Lower leg skin (tissue), 4 donors: ENCODE measurements at regions not wholly inside any gene's neighbourhood (a gene's known extent, or its start where the extent isn't known, plus 50 kb on each side); places are given as distances from the start of the nearest gene placed in this dataset.

Experiments used
- DNase-seq, 2 donors: peaks; one replicate each; pipeline ENCODE4 v3.0.0-alpha.2; 2019; ENCODE audit warnings: low spot score in 2 of 2
- H3K4me3 ChIP-seq: fragments of 200-600 bp; sonication (generic); 2 replicates; pipeline ENCODE4 v1.5.1; 2017; ENCODE audit warnings: mild to moderate bottlenecking, low read depth; ENCODE audit not compliant: poor library complexity, severe bottlenecking
- POLR2A ChIP-seq, 2 donors: fragments of 450-650 bp; IDR thresholded peaks; one replicate each; pipeline ENCODE4 v1.6.1; 2016 to 2017; ENCODE audit warnings: antibody characterized with exemption in 2 of 2, mild to moderate bottlenecking in 1 of 2, moderate library complexity in 1 of 2
- WGBS, 2 donors: methylation state at CpG; one replicate each; pipeline ENCODE4 v1.1.5; 2018; 5-methylcytosine and 5-hydroxymethylcytosine counted together
- intact Hi-C: fragments of 100-400 bp; cut with DNase I; formaldehyde crosslinking; loops from one replicate; pipeline ENCODE4 v1.15.0; 2023; ENCODE audit warnings: low total_unique reads
- TF ChIP-seq, protein P1 (sequence below), 3 donors: fragments of 450-650 bp; IDR thresholded peaks; one replicate each; pipeline ENCODE4 v1.5.1; 2016; ENCODE audit warnings: antibody characterized with exemption in 3 of 3, mild to moderate bottlenecking in 3 of 3, moderate library complexity in 2 of 3

GRCh38 chr6:28600245-28600644, 74.6 kb downstream of the GPX5 start:
- H3K4me3 ChIP-seq = no peak overlapping the region
- no peak for DNase-seq
- TF ChIP-seq, protein P1, sequence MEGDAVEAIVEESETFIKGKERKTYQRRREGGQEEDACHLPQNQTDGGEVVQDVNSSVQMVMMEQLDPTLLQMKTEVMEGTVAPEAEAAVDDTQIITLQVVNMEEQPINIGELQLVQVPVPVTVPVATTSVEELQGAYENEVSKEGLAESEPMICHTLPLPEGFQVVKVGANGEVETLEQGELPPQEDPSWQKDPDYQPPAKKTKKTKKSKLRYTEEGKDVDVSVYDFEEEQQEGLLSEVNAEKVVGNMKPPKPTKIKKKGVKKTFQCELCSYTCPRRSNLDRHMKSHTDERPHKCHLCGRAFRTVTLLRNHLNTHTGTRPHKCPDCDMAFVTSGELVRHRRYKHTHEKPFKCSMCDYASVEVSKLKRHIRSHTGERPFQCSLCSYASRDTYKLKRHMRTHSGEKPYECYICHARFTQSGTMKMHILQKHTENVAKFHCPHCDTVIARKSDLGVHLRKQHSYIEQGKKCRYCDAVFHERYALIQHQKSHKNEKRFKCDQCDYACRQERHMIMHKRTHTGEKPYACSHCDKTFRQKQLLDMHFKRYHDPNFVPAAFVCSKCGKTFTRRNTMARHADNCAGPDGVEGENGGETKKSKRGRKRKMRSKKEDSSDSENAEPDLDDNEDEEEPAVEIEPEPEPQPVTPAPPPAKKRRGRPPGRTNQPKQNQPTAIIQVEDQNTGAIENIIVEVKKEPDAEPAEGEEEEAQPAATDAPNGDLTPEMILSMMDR (IDR thresholded peaks at IDR 0.05) = no peak
- TF ChIP-seq POLR2A (IDR thresholded peaks at IDR 0.05) = no peak
- 82 to 85% methylated on average over 7 of the region's 7 CpGs for WGBS, 2 donors
- intact Hi-C loops = no loop called here

DNA sequence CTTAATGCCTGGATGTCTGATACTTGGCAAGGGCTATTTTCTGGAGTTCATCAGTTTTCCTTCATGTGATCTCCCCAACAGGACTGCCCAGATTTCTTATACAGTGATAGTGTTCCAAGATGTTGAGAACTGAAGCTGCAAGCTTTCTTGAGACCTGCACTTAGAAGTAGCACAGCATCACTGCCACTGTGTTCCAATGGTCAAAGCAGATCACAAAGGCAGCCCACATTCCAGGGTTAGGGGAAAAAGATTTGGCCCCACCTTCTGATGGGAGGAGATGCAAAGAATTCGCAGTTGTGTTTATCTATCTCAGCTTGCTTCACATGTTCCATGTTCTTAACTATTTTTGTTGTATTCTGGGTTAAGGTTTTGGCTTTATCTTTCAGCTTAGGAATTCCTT, 78.2 kb downstream of the GPX5 start:
- TF ChIP-seq, protein P1 (IDR thresholded peaks at IDR 0.05) = no peak
- TF ChIP-seq POLR2A (IDR thresholded peaks at IDR 0.05) = no peak
- no peak for DNase-seq
- 56 to 61% methylated on average over 1 of the region's 1 CpG for WGBS, 2 donors
- intact Hi-C loops = no loop called here
- no peak overlapping the region for H3K4me3 ChIP-seq

DNA sequence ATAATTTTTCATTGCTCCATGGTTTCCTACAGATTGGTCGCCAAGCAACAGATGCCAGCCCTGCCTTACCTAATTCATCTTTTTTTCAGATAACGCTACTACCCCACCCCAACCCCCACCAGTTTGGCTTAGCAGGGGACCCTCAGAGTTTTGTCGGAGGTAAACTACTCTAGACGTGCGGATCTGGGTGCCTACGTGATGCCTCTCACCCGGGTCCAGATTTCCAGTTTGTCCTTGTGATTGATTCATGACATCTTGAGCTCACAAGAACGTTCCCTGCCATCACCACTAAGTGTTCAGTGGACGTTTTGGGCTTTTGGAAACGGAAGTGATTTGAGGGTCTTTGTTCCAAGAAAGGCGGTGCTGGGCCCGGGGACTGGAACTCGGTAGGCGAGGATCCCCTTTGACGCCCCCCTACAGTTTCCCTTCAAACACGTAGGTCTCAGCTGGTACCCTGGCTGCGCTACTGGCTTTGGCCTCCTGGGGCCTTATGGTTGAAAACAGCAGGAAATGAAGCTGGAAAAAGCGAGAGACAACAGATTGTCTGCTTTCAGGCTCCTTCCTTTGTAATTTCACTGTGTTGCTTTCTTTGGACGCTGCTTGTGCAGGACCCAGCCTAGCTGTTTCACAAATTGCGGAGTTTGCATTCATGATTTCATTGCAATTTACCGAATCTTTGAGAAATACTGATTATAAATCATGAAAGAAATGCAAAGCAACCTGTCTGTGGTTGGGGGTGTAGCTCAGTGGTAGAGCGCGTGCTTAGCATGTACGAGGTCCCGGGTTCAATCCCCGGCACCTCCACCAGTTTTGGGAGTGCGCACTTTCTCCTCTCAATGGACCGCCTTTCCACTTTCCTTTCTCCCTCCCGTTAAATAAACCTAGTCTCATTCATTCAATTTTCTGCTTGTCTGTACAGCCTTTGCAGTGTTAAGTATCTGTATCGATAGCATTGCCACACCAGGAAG, 81.0 kb downstream of the GPX5 start:
- intact Hi-C loops = no loop called here
- 5 to 6% methylated on average over 30 of the region's 30 CpGs for WGBS, 2 donors
- no peak overlapping the region for H3K4me3 ChIP-seq
- TF ChIP-seq POLR2A (IDR thresholded peaks at IDR 0.05) = no peak
- TF ChIP-seq, protein P1 (IDR thresholded peaks at IDR 0.05) = no peak
- DNase-seq = no peak

DNA sequence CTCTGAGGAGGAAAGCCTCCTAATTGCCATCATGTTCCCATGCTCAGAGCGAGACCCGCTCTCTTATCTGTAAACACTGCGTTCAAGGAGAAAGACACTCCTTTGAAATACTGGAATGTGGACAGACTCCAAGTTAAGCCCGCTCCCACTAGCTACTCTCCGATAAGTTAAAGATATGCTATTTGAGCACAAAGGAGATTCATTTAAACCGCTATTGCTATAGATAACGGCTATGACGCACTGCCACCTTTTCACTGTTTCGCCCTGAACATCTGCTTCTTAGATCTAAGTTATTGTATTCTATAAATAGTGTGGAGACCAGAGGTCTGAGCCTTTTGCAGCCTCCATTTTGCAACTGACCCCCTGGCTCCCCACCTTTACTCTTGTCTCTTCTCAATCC, 82.3 kb downstream of the GPX5 start:
- no peak overlapping the region for H3K4me3 ChIP-seq
- DNase-seq = no peak
- WGBS, 2 donors = 65 to 66% methylated on average over 9 of the region's 9 CpGs
- no peak for TF ChIP-seq POLR2A (IDR thresholded peaks at IDR 0.05)
- TF ChIP-seq, protein P1 (IDR thresholded peaks at IDR 0.05) = no peak
- intact Hi-C loops = no loop called here

GRCh38 chr6:28609672-28610071, 84.0 kb downstream of the GPX5 start:
- intact Hi-C loops = no loop called here
- DNase-seq = no peak
- WGBS, 2 donors = 93 to 95% methylated on average over 3 of the region's 3 CpGs
- no peak for TF ChIP-seq POLR2A (IDR thresholded peaks at IDR 0.05)
- TF ChIP-seq, protein P1 (IDR thresholded peaks at IDR 0.05) = no peak
- H3K4me3 ChIP-seq = no peak overlapping the region
